HEK293T (cell line): ENCODE measurements at regions not wholly inside any gene's neighbourhood (a gene's known extent, or its start where the extent isn't known, plus 50 kb on each side); places are given as distances from the start of the nearest gene placed in this dataset.

ENCODE experiments used
- CTCF ChIA-PET: fragments of 350-600 bp; formaldehyde crosslinking; extraction: SDS; loops from one replicate; lab custom pipeline; 2021; ENCODE audit warnings: antibody characterized with exemption, inconsistent platforms; lab: Yijun Ruan, JAX
- POLR2A ChIA-PET: fragments of 350-600 bp; formaldehyde crosslinking; extraction: SDS; loops from one replicate; lab custom pipeline; 2020; ENCODE audit warnings: antibody characterized with exemption, inconsistent platforms; lab: Yijun Ruan, JAX
- DNase-seq: peaks from one replicate; pipeline ENCODE4 v3.0.0; 2012; ENCODE audit warnings: mixed read lengths; ENCODE audit errors: extremely low spot score
- ARNT ChIP-seq: fragments of 450-650 bp; IDR thresholded peaks from 2 replicates; pipeline ENCODE4 v1.6.1; 2017; ENCODE audit warnings: mild to moderate bottlenecking
- BHLHE40 ChIP-seq: fragments of 450-650 bp; IDR thresholded peaks from 2 replicates; pipeline ENCODE4 v1.6.1; 2016; ENCODE audit warnings: mild to moderate bottlenecking, moderate library complexity, borderline replicate concordance
- CTBP1 ChIP-seq: fragments of 450-650 bp; IDR thresholded peaks from 2 replicates; pipeline ENCODE4 v1.6.1; 2016; ENCODE audit warnings: borderline replicate concordance
- ELF4 ChIP-seq: fragments of 450-650 bp; IDR thresholded peaks from 2 replicates; pipeline ENCODE4 v1.6.1; 2017; ENCODE audit warnings: antibody characterized with exemption
- FOXA1 ChIP-seq: fragments of 450-650 bp; IDR thresholded peaks from 2 replicates; pipeline ENCODE4 v1.6.1; 2016; ENCODE audit warnings: mild to moderate bottlenecking
- FOXK2 ChIP-seq: fragments of 450-650 bp; IDR thresholded peaks from 2 replicates; pipeline ENCODE4 v1.6.1; 2016; ENCODE audit warnings: mild to moderate bottlenecking
- FOXM1 ChIP-seq: fragments of 450-650 bp; IDR thresholded peaks from 2 replicates; pipeline ENCODE4 v1.6.1; 2017; ENCODE audit warnings: mild to moderate bottlenecking, borderline replicate concordance
- HDGF ChIP-seq: fragments of 450-650 bp; IDR thresholded peaks from 2 replicates; pipeline ENCODE4 v1.6.1; 2017; ENCODE audit warnings: antibody characterized with exemption, borderline replicate concordance
- L3MBTL2 ChIP-seq: fragments of 450-650 bp; conservative IDR thresholded peaks from 2 replicates; pipeline ENCODE4 v1.6.1; 2016; ENCODE audit warnings: mild to moderate bottlenecking
- LEF1 ChIP-seq: fragments of 450-650 bp; IDR thresholded peaks from 2 replicates; pipeline ENCODE4 v1.6.1; 2017; ENCODE audit warnings: mild to moderate bottlenecking, borderline replicate concordance
- NFRKB ChIP-seq: fragments of 450-650 bp; IDR thresholded peaks from 2 replicates; pipeline ENCODE4 v1.6.1; 2016; ENCODE audit warnings: mild to moderate bottlenecking, moderate library complexity
- PKNOX1 ChIP-seq: fragments of 450-650 bp; IDR thresholded peaks from 2 replicates; pipeline ENCODE4 v1.6.1; 2016
- SP1 ChIP-seq: fragments of 450-650 bp; IDR thresholded peaks from 2 replicates; pipeline ENCODE4 v1.6.1; 2017
- SUZ12 ChIP-seq: fragments of 450-650 bp; IDR thresholded peaks from 2 replicates; pipeline ENCODE4 v1.6.1; 2016; ENCODE audit warnings: mild to moderate bottlenecking
- TARDBP ChIP-seq: fragments of 450-650 bp; IDR thresholded peaks from 2 replicates; pipeline ENCODE4 v1.6.1; 2016
- ZNF384 ChIP-seq: fragments of 450-650 bp; IDR thresholded peaks from 2 replicates; pipeline ENCODE4 v1.6.1; 2016

GRCh38 chr15:39013262-39013661 lies 448.6 kb upstream of the RASGRP1 start:
- CTCF ChIA-PET = no interaction called here
- TF ChIP-seq TARDBP (no peak), LEF1 (no peak), SP1 (no peak), L3MBTL2 (no peak), FOXA1 (no peak), FOXM1 (no peak), NFRKB (no peak), PKNOX1 (no peak), HDGF (no peak), ZNF384 (no peak), BHLHE40 (no peak), ELF4 (no peak), ARNT (no peak), CTBP1 (no peak), SUZ12 (no peak), FOXK2 (no peak)

GRCh38 chr15:39014682-39015081 lies 450.1 kb upstream of the RASGRP1 start:
- ChIA-PET POLR2A (no interaction called here), CTCF (no interaction called here)
- TF ChIP-seq SP1 = no peak
- TF ChIP-seq FOXK2 = no peak
- TF ChIP-seq BHLHE40 = no peak
- no peak for TF ChIP-seq HDGF
- TF ChIP-seq NFRKB = no peak
- no peak for TF ChIP-seq ARNT
- no peak for DNase-seq

More at GRCh38 chr15:39013262-39013661, 448.6 kb upstream of the RASGRP1 start:
- DNase-seq = no peak
- POLR2A ChIA-PET = no interaction called here

DNA sequence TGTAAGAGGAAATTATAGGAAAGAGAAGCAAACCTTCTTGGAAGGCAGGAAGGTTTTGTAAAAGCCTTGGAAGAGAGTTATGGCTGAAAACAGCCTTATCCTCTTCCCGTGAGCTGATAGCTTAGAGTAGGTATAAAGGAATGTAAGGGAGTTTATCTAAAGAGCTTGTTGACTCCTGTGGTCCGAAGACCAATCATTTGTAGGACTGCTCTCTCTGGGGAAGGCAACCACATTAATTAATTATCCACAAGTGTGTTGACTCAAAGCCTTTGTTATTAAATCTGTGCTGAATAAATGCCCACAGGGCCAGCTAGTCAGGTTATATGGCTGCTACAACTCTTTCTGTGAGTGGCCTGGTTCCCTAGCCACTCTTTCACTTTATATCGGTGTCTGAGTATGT lies 452.1 kb upstream of the RASGRP1 start:
- ChIA-PET CTCF (interaction anchor here (0.6 kb wide), 1 partner anchor 200 kb away, joined by 3 read pairs; no protein-coding TSS in a partner anchor), POLR2A (no interaction called here)

GRCh38 chr15:39018966-39019365 lies 454.4 kb upstream of the RASGRP1 start:
- TF ChIP-seq ARNT = no peak
- TF ChIP-seq PKNOX1 = no peak
- no peak for TF ChIP-seq NFRKB
- no peak for TF ChIP-seq ELF4
- TF ChIP-seq FOXK2 = no peak
- no peak for TF ChIP-seq HDGF
- TF ChIP-seq LEF1 = no peak
- ChIA-PET CTCF (no interaction called here), POLR2A (no interaction called here)
- DNase-seq = no peak

More for the DNA sequence above, 452.1 kb upstream of the RASGRP1 start:
- no peak for DNase-seq
- no peak for TF ChIP-seq ZNF384
- TF ChIP-seq BHLHE40 = no peak
- no peak for TF ChIP-seq NFRKB
- TF ChIP-seq L3MBTL2 = no peak
- TF ChIP-seq LEF1 = no peak
- no peak for TF ChIP-seq HDGF
- no peak for TF ChIP-seq FOXM1
- TF ChIP-seq SP1 = no peak
- no peak for TF ChIP-seq CTBP1
- TF ChIP-seq SUZ12 = no peak
- TF ChIP-seq FOXK2 = no peak
- no peak for TF ChIP-seq ELF4

DNA sequence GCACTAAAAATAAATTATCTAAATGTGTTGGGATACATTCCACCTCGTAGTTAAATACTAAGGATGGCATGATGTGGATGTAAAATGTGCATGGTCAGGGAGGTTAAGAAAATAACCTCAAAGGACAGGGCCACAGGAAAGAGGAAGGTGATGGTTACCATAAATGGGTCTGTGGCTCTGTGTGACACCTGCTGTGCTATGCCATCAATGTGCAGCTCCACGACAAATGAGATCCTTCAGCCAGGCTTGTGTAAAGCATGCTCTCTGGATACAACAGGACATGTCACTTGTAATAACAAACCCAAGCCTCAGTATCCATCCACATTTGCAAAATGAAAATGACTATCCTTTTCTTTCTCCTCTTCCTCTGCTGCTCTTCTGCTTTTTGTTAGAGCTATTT lies 456.7 kb upstream of the RASGRP1 start:
- CTCF ChIA-PET = no interaction called here
- POLR2A ChIA-PET = no interaction called here

GRCh38 chr15:39022532-39023305 lies 458.1 kb upstream of the RASGRP1 start:
- no peak for DNase-seq
- no peak for TF ChIP-seq L3MBTL2
- TF ChIP-seq ELF4 = no peak
- TF ChIP-seq LEF1 = no peak
- TF ChIP-seq FOXM1 = no peak
- TF ChIP-seq BHLHE40 = no peak
- no peak for TF ChIP-seq HDGF
- no peak for TF ChIP-seq SP1
- no peak for TF ChIP-seq ARNT
- no peak for TF ChIP-seq ZNF384
- no peak for TF ChIP-seq CTBP1
- TF ChIP-seq TARDBP = no peak
- TF ChIP-seq FOXA1 = no peak
- TF ChIP-seq FOXK2 = no peak
- no peak for TF ChIP-seq SUZ12
- TF ChIP-seq NFRKB = no peak
- TF ChIP-seq PKNOX1 = no peak
- ChIA-PET POLR2A (no interaction called here), CTCF (no interaction called here)

More for the DNA sequence above, 456.7 kb upstream of the RASGRP1 start:
- TF ChIP-seq TARDBP (no peak), SUZ12 (no peak), PKNOX1 (no peak), ARNT (no peak), BHLHE40 (no peak), FOXK2 (no peak), ZNF384 (no peak), FOXM1 (no peak), L3MBTL2 (no peak), HDGF (no peak), FOXA1 (no peak)
- no peak for DNase-seq
